DOHH2 (cell line): ENCODE measurements at regions not wholly inside any gene's neighbourhood (a gene's known extent, or its start where the extent isn't known, plus 50 kb on each side); places are given as distances from the start of the nearest gene placed in this dataset.

Experiments
- EZH2phosphoT487 ChIP-seq: fragments of 200-600 bp; sonication (generic); IDR thresholded peaks from 2 replicates; pipeline ENCODE4 v1.6.1; 2017; ENCODE audit warnings: borderline replicate concordance, mild to moderate bottlenecking, antibody characterized with exemption, low read length, moderate library complexity, mixed read lengths
- TF ChIP-seq, protein P1 (sequence below): fragments of 200-600 bp; sonication (generic); IDR thresholded peaks from one replicate; pipeline ENCODE4 v1.5.1; 2014; ENCODE audit warnings: antibody characterized with exemption, mild to moderate bottlenecking, low read depth, low read length; ENCODE audit not compliant: poor library complexity, severe bottlenecking

GRCh38 chr2:56534321-56534720, 350.5 kb downstream of the CCDC85A start:
- TF ChIP-seq, protein P1, sequence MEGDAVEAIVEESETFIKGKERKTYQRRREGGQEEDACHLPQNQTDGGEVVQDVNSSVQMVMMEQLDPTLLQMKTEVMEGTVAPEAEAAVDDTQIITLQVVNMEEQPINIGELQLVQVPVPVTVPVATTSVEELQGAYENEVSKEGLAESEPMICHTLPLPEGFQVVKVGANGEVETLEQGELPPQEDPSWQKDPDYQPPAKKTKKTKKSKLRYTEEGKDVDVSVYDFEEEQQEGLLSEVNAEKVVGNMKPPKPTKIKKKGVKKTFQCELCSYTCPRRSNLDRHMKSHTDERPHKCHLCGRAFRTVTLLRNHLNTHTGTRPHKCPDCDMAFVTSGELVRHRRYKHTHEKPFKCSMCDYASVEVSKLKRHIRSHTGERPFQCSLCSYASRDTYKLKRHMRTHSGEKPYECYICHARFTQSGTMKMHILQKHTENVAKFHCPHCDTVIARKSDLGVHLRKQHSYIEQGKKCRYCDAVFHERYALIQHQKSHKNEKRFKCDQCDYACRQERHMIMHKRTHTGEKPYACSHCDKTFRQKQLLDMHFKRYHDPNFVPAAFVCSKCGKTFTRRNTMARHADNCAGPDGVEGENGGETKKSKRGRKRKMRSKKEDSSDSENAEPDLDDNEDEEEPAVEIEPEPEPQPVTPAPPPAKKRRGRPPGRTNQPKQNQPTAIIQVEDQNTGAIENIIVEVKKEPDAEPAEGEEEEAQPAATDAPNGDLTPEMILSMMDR: no peak
- no peak for TF ChIP-seq EZH2phosphoT487
